ENCODE measurements at regions not wholly inside any gene's neighbourhood (a gene's known extent, or its start where the extent isn't known, plus 50 kb on each side); places are given as distances from the start of the nearest gene placed in this dataset.

DNA sequence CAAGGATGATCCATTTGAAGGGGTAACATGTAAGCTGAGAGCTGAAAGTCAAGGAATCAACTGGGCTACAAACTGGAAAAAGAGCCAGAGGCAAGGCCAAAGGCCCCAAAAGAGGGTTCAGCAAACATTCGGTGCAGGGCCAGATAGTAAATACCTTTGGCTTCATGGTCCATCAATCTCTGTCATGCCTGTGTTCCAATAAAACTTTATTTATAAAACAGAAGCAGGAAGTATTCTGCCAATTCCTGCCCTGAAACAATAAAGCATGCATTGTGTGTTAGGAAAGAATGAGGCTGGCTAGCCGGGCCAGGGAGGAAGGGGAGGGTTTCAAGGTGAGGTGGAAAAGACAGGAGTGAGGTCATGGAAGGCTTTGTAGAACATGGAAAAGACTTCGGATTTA lies 107.1 kb downstream of the LBH start:
- TF ChIP-seq CTCF (conservative IDR thresholded peaks at IDR 0.05; ENCODE audit: low read length) = no peak
- no peak for DNase-seq (ENCODE audit: low read depth)
- H3K4me3 ChIP-seq (ENCODE audit: low read length) = no peak overlapping the region

- TF ChIP-seq CTCF (conservative IDR thresholded peaks at IDR 0.05; ENCODE audit: low read length) = no peak
- no peak overlapping the region for H3K4me3 ChIP-seq (ENCODE audit: low read length)
- no peak for DNase-seq (ENCODE audit: low read depth)
These were observed 107.7 kb downstream of the LBH start for GRCh38 chr2:30339071-30339470.

- TF ChIP-seq CTCF (conservative IDR thresholded peaks at IDR 0.05; ENCODE audit: low read length) = no peak
- DNase-seq (ENCODE audit: low read depth) = no peak
These were observed 105.4 kb upstream of the LCLAT1 start for GRCh38 chr2:30341500-30342267.

GRCh38 chr2:30346471-30347169 lies 100.4 kb upstream of the LCLAT1 start:
- TF ChIP-seq CTCF (conservative IDR thresholded peaks at IDR 0.05; ENCODE audit: low read length) = no peak
- H3K4me3 ChIP-seq (ENCODE audit: low read length) = peak overlapping the region; percentile 46
- DNase-seq (ENCODE audit: low read depth) = no peak

More at GRCh38 chr2:30341500-30342267, 105.4 kb upstream of the LCLAT1 start:
- H3K4me3 ChIP-seq (ENCODE audit: low read length) = no peak overlapping the region

DNA sequence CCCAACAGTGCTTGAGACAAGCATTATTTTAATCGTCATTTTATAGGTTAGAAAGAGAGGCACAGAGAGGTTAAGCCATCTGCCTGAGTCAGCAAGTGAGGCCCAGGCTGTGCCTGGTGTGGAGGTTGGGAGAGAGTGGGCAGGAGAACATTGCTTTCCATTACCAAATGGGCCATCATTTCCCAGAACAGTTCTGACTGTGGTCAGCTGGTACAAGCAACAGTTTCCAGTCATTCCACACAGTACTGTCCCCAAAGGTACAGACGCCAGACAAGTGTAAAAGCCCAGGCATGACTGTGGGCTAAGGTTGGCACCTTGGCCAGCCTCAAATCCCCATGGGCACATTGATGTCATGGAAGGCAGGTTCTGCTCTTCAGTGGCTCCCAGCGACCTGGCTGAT lies 98.2 kb upstream of the LCLAT1 start:
- no peak for TF ChIP-seq CTCF (conservative IDR thresholded peaks at IDR 0.05; ENCODE audit: low read length)
- no peak overlapping the region for H3K4me3 ChIP-seq (ENCODE audit: low read length)
- no peak for DNase-seq (ENCODE audit: low read depth)

DNA sequence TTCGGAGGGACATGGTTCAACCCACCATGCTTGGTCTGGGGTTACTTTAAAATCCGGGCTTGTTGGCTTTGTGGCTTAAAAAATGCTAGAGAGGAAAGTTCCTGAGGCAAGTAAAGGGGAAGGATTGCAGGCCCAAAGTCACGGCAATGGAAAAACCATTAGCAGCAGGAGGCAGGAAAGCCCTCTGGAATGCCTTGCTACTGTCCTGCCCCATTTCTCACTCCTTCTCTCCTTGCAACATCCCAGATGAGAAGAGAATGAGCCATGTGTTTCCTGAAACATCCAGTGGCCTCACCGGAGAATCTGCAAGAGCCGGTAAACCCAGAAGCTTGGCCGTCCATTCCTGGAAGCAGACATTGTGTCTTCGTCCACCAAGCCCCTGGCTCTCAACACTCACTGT lies 97.4 kb upstream of the LCLAT1 start:
- peak; percentile 17; the same call in 1 of the 2 replicates for TF ChIP-seq CTCF (conservative IDR thresholded peaks at IDR 0.05; ENCODE audit: low read length)
- no peak overlapping the region for H3K4me3 ChIP-seq (ENCODE audit: low read length)
- peak; percentile 91 for DNase-seq (ENCODE audit: low read depth)

DNA sequence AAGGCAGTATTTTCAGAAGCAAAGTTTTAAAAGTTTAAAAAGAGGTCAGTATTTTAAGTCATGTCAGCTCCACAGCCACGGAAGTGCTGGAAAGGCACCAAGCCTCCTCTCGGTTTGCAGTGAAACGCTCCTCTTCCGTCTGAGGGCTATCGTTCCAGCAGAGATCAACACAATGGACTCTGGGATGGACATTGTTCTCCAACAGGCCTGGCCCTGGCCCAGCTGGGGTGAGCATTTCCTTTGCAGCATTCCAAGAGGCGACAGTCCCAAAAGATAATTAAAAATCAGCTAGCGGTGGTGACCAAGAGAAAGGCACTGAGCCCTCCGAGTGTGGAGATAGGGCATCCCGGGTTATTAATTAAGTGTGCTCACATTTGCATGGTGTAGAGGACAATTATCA lies 95.9 kb upstream of the LCLAT1 start:
- no peak overlapping the region for H3K4me3 ChIP-seq (ENCODE audit: low read length)
- no peak for DNase-seq (ENCODE audit: low read depth)
- TF ChIP-seq CTCF (conservative IDR thresholded peaks at IDR 0.05; ENCODE audit: low read length) = no peak
